ENCODE measurements at regions not wholly inside any gene's neighbourhood (a gene's known extent, or its start where the extent isn't known, plus 50 kb on each side); places are given as distances from the start of the nearest gene placed in this dataset.
"Not testable (repeated sequence)": the region's sequence is repeated elsewhere in the genome, so short reads cannot be mapped to it uniquely, and the experiment has no call there.

DNA sequence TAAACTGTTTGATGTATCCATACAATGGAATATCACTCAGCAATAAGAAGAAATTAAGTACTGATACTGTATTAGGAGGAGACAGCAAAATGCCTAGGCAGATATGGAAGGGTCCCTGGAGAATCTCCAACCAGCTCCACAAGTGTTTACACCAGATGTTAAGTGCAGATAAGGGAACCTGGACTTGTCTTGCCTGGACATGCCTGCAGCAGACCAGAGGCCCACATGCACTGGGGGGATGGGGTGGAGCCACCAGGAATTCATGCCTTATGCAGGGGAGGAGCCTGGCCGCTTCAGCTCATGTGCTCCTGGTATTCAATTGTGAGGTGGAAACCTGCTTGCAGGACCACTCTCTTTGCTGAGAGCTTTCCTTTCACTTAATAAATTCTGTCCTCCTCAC, 287.6 kb downstream of the LIPI start:
- not testable (repeated sequence) for DNase-seq (ENCODE audit: low read depth)

DNA sequence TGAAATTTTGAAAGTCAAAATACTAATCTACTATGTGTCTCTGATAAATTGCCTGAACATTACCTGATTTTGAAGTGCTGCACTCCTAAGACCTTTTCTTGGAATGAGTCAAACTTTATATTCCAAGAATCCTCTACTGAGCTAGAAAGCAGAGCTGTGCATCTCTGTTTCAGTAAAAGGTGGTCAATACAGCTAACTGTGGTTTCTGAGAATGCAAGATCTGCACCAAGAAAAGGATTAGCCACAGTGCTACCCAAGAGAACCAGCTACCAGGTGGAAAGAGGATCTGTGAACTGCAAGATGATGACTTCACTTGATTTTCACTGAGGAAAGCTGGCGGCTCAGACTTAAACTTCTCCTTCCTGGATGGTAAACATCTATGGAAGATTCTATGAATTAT, 289.3 kb downstream of the LIPI start:
- DNase-seq (ENCODE audit: low read depth), result not testable (repeated sequence)

DNA sequence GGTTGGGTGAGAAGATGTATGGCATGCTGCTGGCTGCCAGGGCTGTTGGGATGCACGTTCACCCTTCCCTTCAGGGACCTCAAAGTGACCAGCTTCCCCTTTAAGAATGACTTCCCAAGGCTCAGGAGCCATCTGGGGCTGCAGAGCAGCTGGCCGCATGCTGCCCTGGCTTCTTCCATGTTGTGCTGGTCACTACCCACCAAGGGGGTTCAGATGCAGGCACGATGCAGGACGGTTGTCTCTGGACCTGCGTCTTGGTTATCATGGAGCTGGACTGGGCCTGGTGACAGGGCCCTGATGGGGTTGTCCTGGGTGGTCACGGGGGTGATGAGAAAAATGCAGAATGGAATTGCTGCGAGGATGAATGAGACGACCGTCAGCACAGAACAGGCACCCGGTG, 297.8 kb downstream of the POTED start:
- DNase-seq (ENCODE audit: low read depth), result not testable (repeated sequence)

DNA sequence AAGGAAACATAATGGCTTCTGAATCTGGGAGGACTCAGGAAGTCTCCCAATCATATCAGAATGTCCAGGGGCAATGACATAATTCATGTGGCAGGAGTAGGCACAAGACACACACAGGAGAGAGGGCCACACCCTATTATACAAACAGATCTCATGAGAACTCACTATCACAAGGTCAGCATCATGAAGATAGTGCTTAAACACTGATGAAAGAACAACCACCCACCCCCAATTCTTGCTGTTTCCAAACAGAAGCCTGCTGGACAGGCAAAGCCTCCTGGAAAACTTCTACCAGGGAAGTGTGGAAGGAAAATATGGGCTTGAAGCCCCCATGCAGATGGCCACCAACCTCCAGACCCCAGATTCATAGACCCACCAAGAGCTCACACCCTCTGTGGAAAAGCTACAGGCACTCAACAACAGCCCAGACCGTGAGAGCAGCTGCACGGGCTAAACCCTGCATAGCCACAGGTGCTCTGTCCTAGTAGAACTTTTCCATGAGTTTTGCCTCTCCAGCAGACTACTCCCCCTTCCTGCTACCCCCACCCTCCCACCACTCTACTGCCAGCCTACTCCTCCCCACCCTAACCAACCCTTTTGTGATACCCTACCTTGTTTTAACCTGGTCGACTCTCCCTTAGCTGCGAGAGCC, 287.1 kb downstream of the POTED start:
- DNase-seq (ENCODE audit: low read depth), result not testable (repeated sequence)

DNA sequence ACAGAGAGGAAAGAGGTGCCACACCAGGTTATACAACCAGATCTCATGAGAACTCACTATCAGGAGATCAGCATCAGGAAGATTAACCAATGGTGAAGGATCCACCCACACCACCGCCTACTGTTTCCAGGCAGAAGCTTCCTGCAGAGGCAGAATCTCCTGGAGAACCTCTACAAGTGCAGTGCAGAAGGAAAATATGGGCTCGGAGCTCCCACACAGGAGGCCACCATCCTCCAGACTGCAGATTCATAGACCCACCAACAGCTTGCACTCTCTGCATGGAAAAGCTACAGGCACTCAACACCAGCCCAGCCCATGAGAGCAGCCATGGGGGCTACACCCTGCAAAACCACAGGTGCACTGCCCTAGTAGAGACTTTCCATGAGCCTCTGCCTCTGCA, 284.0 kb downstream of the POTED start:
- not testable (repeated sequence) for DNase-seq (ENCODE audit: low read depth)

DNA sequence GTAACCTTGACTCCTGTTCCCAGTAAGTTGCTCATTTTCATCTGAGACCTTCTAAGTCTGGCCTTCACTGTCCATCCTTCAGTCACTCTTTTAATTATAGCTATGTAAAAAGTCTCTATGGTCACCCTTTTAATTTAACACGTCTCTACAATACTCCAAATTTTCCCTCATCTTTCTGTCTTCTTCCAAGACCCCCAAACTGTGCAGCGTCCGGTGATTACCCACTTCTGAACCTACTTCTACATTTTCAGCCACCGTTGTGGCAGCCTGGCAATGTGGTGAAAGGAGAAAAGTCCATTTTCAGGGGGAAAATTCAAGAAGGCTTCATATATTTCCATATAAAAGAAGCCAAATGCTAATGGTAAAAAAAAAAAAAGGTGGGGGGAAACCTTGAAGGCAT, 283.4 kb downstream of the POTED start:
- DNase-seq (ENCODE audit: low read depth), result not testable (repeated sequence)

DNA sequence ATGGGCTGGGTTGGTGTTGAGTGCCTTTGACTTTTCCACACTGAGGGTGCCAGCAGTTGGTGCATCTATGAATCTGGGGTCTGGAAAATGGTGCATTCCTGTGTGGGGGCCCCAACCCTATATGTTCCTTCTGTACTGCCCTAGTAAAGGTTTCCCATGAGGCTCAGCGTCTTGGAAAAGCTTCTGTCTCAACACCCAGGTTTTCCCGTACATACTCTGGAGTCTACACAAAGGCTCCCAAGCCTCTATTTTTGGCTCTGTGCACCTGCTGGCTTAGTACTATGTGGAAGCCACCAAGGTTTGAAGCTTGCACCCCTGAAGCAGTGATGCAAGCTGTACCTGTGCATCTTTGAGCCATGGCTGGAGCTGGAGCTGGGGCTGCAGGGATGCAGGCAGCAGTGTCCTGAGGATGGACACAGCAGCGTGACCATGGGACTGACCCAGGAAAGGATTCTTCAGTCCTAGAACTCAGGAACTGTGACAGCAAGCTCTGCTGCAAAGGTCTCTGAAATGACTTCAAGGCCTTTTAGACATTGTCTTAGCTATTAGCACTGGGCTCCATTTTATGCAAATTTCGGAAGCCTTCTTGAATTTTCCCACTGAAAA, 282.7 kb downstream of the POTED start:
- not testable (repeated sequence) for DNase-seq (ENCODE audit: low read depth)

DNA sequence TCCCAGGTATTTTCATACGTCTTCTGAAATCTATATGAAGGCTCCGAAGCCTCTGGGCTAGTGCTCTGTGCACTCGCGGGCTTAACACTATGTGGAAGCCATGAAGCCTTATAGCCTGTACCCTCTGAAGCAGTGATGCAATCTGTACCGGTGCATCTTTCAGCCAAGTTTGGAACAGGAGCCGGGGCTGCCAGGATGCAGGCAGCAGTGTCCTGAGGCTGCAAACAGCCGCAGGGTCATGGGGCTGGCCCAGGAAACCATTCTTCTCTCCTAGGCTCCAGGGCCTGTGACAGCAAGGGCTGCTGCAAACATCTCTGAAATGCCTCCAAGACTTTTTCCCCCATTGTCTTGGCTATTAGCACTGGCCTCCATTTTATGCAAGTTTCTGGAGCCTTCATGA, 279.6 kb downstream of the POTED start:
- not testable (repeated sequence) for DNase-seq (ENCODE audit: low read depth)

DNA sequence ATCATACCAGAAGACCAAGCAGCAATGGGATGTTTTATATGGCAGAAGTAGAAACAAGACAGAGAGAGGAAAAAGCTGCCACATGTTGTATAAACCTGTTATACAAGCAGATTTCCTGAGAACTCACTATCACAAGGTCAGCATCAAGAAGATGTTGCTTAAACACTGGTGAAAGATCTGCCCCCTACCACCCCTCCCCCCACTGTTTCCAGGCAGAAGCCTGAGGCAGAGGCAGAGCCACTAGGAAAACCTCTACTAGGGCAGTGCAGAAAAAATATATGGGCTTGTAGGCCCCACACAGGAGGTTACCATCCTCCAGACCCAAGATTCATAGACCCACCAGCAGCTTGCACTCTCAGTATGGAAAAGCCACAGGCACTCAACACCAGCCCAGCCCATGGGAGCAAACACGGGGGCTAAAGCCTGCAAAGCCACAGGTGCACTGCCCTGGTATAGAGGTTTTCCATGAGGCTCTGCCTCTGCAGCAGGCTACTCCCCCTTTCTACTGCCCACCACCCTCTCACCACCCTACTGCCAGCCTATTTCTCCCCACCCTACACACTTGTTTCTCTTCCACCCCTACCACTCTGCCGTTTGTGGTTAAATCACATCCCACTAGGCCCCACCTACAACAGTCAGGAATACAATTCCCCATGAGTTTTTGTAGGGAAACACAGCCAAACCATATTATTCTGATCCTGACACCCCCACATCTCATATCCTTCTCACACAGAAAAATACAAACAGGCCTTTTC, 274.2 kb downstream of the POTED start:
- not testable (repeated sequence) for DNase-seq (ENCODE audit: low read depth)

DNA sequence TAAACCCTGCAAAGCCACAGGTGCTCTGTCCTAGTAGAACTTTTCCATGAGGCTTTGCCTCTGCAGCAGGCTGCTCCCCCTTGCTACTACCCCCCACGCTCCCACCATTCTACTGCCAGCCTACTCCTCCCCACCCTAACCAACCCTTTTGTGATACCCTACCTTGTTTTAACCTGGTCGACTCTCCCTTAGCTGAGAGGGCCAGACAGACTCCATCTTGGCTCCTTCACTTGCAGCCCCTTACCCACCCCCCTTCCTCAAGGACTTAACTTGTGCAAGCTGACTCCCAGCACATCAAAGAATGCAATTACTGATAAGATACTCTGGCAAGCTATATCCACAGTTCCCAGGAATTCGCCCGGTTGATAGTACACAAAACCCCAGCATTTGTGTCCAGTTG, 267.9 kb downstream of the POTED start:
- DNase-seq (ENCODE audit: low read depth), result not testable (repeated sequence)

DNA sequence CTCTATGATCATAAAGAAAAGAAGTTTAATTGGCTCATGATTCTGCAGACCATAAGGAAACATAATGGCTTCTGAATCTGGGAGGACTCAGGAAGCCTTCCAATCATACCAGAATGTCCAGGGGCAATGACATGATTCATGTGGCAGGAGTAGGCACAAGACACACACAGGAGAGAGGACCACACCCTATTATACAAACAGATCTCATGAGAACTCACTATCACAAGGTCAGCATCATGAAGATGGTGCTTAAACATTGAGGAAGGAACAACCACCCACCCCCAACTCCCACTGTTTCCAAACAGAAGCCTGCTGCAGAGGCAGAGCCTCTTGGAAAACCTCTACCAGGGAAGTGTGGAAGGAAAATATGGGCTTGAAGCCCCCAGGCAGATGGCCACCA, 267.4 kb downstream of the POTED start:
- DNase-seq (ENCODE audit: low read depth), result not testable (repeated sequence)

DNA sequence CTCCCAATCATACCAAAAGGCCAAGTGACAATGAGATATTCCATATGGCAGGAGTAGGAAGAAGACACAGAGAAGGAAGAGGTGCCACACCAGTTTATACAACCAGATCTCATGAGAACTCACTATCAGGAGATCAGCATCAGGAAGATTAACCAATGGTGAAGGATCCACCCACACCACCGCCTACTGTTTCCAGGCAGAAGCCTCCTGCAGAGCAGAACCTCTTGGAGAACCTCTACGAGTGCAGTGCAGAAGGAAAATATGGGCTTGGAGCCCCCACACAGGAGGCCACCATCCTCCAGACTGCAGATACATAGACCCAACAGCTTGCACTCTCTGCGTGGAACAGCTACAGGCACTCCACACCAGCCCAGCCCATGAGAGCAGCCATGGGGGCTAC, 264.4 kb downstream of the POTED start:
- not testable (repeated sequence) for DNase-seq (ENCODE audit: low read depth)

DNA sequence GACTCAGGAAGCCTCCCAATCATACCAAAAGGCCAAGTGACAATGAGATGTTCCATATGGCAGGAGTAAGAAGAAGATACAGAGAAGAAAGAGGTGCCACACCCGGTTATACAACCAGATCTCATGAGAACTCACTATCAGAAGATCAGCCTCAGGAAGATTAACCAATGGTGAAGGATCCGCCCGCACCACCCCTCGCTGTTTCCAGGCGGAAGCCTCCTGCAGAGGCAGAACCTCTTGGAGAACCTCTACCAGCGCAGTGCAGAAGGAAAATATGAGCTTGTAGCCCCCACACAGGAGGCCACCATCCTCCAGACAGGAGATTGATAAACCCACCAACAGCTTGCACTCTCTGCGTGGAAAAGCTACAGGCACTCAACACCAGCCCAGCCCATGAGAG, 245.1 kb downstream of the POTED start:
- DNase-seq (ENCODE audit: low read depth), result no peak

DNA sequence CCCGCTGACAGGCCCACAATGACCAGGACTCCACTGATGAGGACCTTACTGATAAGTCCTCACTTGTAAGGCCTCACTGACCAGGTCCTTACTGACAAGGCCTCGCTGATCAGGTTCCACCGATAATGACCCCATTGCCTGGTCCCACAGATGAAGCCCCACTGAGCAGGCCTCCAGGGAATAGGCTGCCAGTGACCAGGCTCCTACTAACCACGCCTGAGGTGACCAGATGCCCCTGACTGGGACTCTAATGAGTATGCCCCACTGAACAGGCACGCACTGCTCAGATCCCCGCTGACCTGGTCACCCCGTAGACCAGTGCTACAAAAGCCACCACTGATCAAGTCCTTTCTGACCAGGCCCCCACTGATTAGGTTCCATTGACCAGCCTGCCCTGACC, 241.2 kb downstream of the POTED start:
- DNase-seq (ENCODE audit: low read depth), result not testable (repeated sequence)

DNA sequence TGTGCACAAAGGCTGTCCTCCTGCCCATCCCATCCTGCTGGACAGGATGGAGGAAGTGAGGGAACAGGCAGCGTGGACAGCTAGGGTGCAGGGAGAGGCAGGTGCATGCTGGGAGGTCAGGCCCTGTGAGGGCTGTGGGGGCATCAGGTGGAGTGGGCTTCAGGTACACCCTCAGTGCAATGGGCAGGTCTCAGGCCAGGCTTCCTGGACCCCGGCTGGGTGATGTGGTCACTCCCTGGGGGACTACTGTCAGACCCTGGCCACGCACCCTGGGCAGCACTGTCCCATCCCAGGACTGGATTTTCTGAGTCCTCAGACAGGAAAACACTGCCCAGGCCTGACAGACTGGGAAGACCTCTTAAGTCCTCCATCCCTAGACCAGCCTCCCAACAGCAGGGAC, 239.9 kb downstream of the POTED start:
- not testable (repeated sequence) for DNase-seq (ENCODE audit: low read depth)

DNA sequence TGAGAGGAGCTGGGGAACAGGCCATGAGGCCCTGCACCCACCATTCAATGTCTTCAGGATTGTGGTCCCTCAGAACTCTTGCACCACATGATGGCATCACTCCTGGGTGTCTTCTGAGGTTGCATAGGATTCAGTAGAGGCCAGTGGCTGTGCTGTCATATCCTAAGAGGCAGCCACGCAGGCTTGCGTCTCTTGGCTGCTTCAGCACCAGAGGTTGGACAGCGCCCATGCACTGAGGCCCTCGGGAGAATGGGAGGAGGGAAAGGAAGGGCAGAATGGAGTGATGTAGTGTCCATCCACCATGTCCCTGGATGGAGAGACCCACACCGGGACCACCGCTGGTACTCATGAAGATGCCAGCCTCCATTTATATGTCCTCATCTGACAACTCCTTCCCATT, 237.1 kb downstream of the POTED start:
- DNase-seq (ENCODE audit: low read depth), result not testable (repeated sequence)

DNA sequence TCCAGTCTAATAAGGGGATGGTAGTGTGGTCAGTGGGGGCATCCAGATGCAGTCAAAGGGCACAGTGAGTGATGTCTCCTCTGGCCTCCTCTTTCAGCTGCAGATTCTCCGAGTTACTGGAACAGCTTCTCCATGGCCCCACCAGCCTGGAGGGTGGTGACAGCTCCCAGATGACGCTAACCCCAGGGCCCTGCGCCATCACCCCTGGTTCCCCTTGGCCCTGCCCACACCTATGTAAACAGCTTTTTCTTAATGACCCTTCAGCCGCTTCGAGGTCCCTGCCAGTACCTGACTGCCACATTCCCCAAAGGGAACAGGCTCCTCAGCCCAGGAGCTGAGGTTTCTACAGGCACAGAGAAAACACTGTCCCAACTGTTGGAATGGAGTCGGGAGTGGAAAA, 235.0 kb downstream of the POTED start:
- DNase-seq (ENCODE audit: low read depth), result not testable (repeated sequence)

DNA sequence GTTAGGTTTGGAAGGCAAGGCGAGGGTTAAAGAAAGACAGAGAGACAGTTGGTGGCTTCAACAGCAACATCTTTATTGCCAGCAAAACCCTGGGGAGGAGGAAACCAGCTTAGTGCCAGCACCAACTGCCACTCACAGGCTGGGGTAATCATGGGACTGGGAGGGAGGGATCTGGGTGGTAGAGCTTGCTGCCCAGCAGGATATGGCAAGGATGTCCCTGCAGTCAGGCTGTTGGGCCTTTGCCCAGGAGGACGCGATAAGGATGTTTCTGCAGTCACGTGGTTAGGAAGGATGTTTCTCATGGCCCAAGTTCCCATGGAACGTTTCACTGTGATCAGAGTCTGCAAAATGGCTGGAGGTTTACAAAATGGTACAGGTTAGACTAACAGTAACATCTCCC, 233.5 kb downstream of the POTED start:
- DNase-seq (ENCODE audit: low read depth), result not testable (repeated sequence)

DNA sequence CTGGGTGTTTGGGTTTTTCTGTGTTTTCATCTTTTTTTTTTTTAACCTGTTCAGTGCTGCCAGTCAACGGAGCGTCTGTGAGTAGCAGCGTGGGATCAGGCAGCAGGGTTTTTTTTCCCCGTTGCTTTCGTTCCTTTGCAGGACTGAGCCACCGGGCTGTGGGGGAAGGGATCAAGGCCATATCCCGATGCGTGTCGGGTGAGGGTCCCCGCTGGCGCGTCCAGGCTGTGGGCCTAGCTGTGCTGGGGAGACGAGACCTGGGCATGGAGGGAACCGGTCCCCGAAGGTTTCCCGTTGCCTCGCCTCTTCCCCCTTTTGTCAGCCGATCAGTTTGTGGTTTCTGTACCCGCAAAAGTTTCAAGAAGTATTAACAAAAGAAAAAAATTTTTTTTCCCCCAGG, 218.1 kb downstream of the POTED start:
- DNase-seq (ENCODE audit: low read depth), result not testable (repeated sequence)

DNA sequence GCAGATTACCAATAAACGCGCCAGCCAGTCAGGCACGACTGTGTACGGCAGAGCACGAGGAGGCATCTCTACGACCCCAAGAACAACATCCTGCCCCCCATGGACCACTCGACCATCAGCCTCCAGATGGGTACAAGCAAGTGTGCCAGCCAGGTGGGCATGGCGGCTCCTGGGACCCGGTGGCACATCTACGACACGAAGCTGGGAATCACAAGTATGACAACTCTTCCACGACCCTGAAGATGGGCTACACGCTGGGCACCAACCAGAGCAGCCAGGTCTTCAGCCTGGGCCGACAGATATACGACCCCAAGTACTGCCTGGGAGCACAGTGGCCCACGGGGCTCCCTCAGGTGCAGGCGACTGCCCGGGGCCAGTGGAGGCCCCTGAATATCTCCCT, 217.6 kb downstream of the POTED start:
- DNase-seq (ENCODE audit: low read depth), result no peak

DNA sequence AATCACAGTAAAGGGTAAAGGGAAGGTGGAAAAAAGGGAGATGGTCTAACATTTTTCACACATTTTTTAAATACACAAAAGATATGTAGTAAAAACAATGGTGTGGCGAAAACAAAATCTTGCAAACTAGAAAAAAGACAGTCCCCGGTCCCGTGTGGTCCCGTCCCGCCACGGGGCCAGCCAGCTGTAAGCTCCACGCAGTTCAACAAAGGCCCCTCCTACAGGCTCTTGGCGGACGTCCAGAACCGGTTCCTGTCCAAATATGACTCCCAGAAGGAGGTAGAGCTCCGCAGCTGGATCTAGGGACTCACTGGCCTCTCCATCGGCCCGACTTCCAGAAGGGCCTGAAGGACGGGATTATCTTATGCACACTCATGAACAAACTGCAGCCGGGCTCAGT, 216.9 kb downstream of the POTED start:
- DNase-seq (ENCODE audit: low read depth), result not testable (repeated sequence)

DNA sequence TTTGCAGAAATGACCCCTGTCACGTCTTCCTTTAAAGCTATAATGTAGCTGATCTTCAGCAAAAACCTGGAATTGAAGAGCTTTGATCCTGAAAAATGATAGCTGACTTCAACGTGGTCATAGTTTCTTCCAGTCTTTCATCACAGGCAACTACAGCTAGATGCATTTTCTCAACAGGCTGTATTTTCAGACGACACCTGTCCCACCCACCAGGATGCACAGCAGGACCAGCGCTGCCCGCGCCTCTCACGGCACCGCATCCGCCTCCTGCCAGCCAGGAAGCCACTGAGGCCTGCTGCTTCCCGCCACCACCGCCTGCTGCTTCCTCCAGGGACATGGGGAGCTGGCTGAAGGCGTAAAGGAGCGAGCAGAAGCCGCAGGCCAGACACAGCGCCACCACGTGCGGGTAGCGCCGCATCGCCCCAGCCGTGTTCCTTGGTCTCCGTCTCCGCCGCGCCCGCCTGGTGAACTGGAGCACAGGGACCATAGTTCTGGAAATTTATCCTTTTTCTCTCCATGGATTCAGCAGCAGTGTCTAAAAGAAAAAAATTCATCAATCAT, 215.7 kb downstream of the POTED start:
- DNase-seq (ENCODE audit: low read depth), result not testable (repeated sequence)

DNA sequence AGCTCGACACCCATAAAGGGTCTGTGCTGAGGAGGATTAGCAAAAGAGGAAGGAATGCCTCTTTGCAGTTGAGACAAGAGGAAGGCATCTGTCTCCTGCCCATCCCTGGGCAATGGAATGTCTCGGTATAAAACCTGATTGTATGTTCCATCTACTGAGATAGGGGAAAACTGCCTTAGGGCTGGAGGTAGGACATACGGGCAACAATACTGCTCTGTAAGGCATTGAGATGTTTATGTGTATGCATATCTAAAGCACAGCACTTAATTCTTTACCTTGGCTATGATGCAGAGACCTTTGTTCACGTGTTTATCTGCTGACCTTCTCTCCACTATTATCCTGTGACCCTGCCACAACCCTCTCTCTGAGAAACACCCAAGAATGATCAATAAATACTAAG, 210.7 kb downstream of the POTED start:
- not testable (repeated sequence) for DNase-seq (ENCODE audit: low read depth)

All from activated T-helper 1 cell treated with Interleukin-2 at 50 U/mL for 16 hours (primary cell).